ENCODE measurements at regions not wholly inside any gene's neighbourhood (a gene's known extent, or its start where the extent isn't known, plus 50 kb on each side); places are given as distances from the start of the nearest gene placed in this dataset.

- TF ChIP-seq CTCF (IDR thresholded peaks at IDR 0.05; ENCODE audit: extremely low read depth in 1 of 2, insufficient read depth in 1 of 2, low read depth in 1 of 2, low read length in 2 of 2) (no peak), EZH2 (IDR thresholded peaks at IDR 0.05; ENCODE audit: borderline replicate concordance, low read depth, low read length, severe bottlenecking) (no peak), POLR2A (IDR thresholded peaks at IDR 0.05; ENCODE audit: low read depth, low read length) (no peak), POLR2AphosphoS5 (IDR thresholded peaks at IDR 0.05; ENCODE audit: insufficient read depth, low read depth, low read length) (no peak), MYC (IDR thresholded peaks at IDR 0.05; ENCODE audit: low read depth, low read length) (no peak), JUN (IDR thresholded peaks at IDR 0.05; ENCODE audit: borderline replicate concordance, insufficient read depth, insufficient read length, low read depth) (no peak), MAX (IDR thresholded peaks at IDR 0.05; ENCODE audit: insufficient read depth, insufficient read length) (no peak), FOS (IDR thresholded peaks at IDR 0.05; ENCODE audit: borderline replicate concordance, insufficient read depth, low read length) (no peak), GATA2 (IDR thresholded peaks at IDR 0.05; ENCODE audit: insufficient read depth, insufficient read length, low read depth, low read length) (no peak)
Measured at GRCh38 chrX:110588853-110589252, 206.8 kb downstream of the CHRDL1 start.
